A673 (cell line): ENCODE measurements at regions not wholly inside any gene's neighbourhood (a gene's known extent, or its start where the extent isn't known, plus 50 kb on each side); places are given as distances from the start of the nearest gene placed in this dataset.
A peak's percentile ranks its signal among the peaks of the same experiment; 100 is the strongest.

ENCODE experiments used
- BruUV-seq: library from RNA; stranded (reverse); fragments of 400-500 nt; replicated peaks from 2 replicates; lab custom pipeline; 2021; lab: Mats Ljungman, UMichigan
- CTCF ChIA-PET: fragments of 300-600 bp; sonication (Branson Sonifier 250); formaldehyde crosslinking; loops from one replicate; lab custom pipeline; 2022; ENCODE audit warnings: antibody characterized with exemption; lab: Charles Lee
- POLR2A ChIA-PET: fragments of 300-600 bp; sonication (Branson Sonifier 250); formaldehyde crosslinking; loops from one replicate; lab custom pipeline; 2022; ENCODE audit warnings: antibody characterized with exemption; ENCODE audit not compliant: low non-redundant PET; lab: Charles Lee
- DNase-seq: peaks from one replicate; pipeline ENCODE4 v3.0.0-alpha.2; 2015; ENCODE audit warnings: low spot score
- H3K27ac ChIP-seq: fragments of 200-600 bp; sonication (generic); 2 replicates; pipeline ENCODE4 v1.5.1; 2016; ENCODE audit warnings: mixed run types, low read depth, mild to moderate bottlenecking, mixed read lengths, antibody characterized with exemption, low read length; ENCODE audit not compliant: poor library complexity, severe bottlenecking
- H3K27me3 ChIP-seq: fragments of 200-600 bp; sonication (generic); replicated peaks from 2 replicates; pipeline ENCODE4 v1.6.1; 2017; ENCODE audit warnings: mixed run types, low read depth, mild to moderate bottlenecking, mixed read lengths, antibody characterized with exemption, low read length; ENCODE audit not compliant: insufficient read depth, poor library complexity
- H3K36me3 ChIP-seq: fragments of 200-600 bp; sonication (generic); 2 replicates; pipeline ENCODE4 v1.6.1; 2016; ENCODE audit warnings: mixed run types, mild to moderate bottlenecking, mixed read lengths, antibody characterized with exemption, low read length; ENCODE audit not compliant: insufficient read depth, poor library complexity, severe bottlenecking
- H3K4me1 ChIP-seq: fragments of 200-600 bp; sonication (generic); 2 replicates; pipeline ENCODE4 v1.6.1; 2017; ENCODE audit warnings: mixed run types, mild to moderate bottlenecking, mixed read lengths, antibody characterized with exemption, low read length; ENCODE audit not compliant: insufficient read depth, poor library complexity, severe bottlenecking
- H3K4me3 ChIP-seq: fragments of 200-600 bp; sonication (generic); 2 replicates; pipeline ENCODE4 v1.5.1; 2016; ENCODE audit warnings: low read depth, mixed run types, mild to moderate bottlenecking, mixed read lengths, low read length; ENCODE audit not compliant: poor library complexity, severe bottlenecking
- H3K9me3 ChIP-seq: fragments of 200-600 bp; sonication (generic); 2 replicates; pipeline ENCODE4 v1.6.1; 2016; ENCODE audit warnings: mixed run types, low read depth, mild to moderate bottlenecking, mixed read lengths, antibody characterized with exemption, low read length; ENCODE audit not compliant: poor library complexity, severe bottlenecking
- CTCF ChIP-seq: fragments of 300-800, 200-600 bp; sonication (generic); conservative IDR thresholded peaks from 2 replicates; pipeline ENCODE4 v1.5.1; 2017; ENCODE audit warnings: low read depth, mild to moderate bottlenecking, antibody characterized with exemption, low read length, moderate library complexity, mixed read lengths
- EZH2 ChIP-seq: fragments of 200-600 bp; sonication (generic); IDR thresholded peaks from 2 replicates; pipeline ENCODE4 v1.6.1; 2017; ENCODE audit warnings: borderline replicate concordance, low read depth, mild to moderate bottlenecking, mixed read lengths, antibody characterized with exemption, low read length; ENCODE audit not compliant: poor library complexity, severe bottlenecking
- intact Hi-C: fragments of 100-400 bp; cut with micrococcal nuclease; formaldehyde crosslinking; loops from one replicate; pipeline ENCODE4 v1.10.0; 2022; ENCODE audit not compliant: unreplicated experiment

- TF ChIP-seq CTCF (peak; percentile 34; the same call in 1 of the 2 replicates), EZH2 (no peak)
- no TSS peak for BruUV-seq
Measured at GRCh38 chr6:156068881-156069280, 613.2 kb upstream of the NOX3 start.

GRCh38 chr6:156065849-156066248 is 610.2 kb upstream of the NOX3 start:
- CTCF ChIA-PET, result no interaction called here
- H3K36me3 ChIP-seq, result no peaks in the 10 kb centered on the region
- no peaks in the 10 kb centered on the region for H3K9me3 ChIP-seq
- no peaks in the 10 kb centered on the region for H3K4me1 ChIP-seq
- intact Hi-C loops, result no loop called here
- H3K27ac ChIP-seq, result no peak overlapping the region
- BruUV-seq, result no TSS peak
- TF ChIP-seq EZH2 (no peak), CTCF (no peak)
- H3K4me3 ChIP-seq, result no peak overlapping the region
- H3K27me3 ChIP-seq, result no peaks in the 10 kb centered on the region
- DNase-seq, result no peak
- POLR2A ChIA-PET, result no interaction called here

More at GRCh38 chr6:156068881-156069280, 613.2 kb upstream of the NOX3 start:
- Histone ChIP-seq H3K9me3 (no peaks in the 10 kb centered on the region), H3K27ac (no peak overlapping the region), H3K36me3 (no peaks in the 10 kb centered on the region), H3K4me3 (no peak overlapping the region), H3K4me1 (no peaks in the 10 kb centered on the region), H3K27me3 (no peaks in the 10 kb centered on the region)
- CTCF ChIA-PET, result no interaction called here
- intact Hi-C loops, result no loop called here
- DNase-seq, result peak; percentile 17
- POLR2A ChIA-PET, result no interaction called here

- Histone ChIP-seq H3K36me3 (no peaks in the 10 kb centered on the region), H3K9me3 (no peaks in the 10 kb centered on the region), H3K27ac (no peak overlapping the region), H3K4me1 (no peaks in the 10 kb centered on the region), H3K27me3 (no peaks in the 10 kb centered on the region), H3K4me3 (no peak overlapping the region)
- TF ChIP-seq CTCF (no peak), EZH2 (no peak)
- no TSS peak for BruUV-seq
- intact Hi-C loops, result no loop called here
- ChIA-PET POLR2A (no interaction called here), CTCF (no interaction called here)
- no peak for DNase-seq
Measured at GRCh38 chr6:156062091-156062563, 606.5 kb upstream of the NOX3 start.
